Peyer's patch (tissue), 4 donors: ENCODE measurements at regions not wholly inside any gene's neighbourhood (a gene's known extent, or its start where the extent isn't known, plus 50 kb on each side); places are given as distances from the start of the nearest gene placed in this dataset.

Source experiments
- CTCF ChIP-seq, 6 experiments: fragments of 450-650 bp in 4 of 6; fragments of 200-600 bp in 2 of 6; sonication (generic) in 1 of 6; IDR thresholded peaks; one replicate each; pipeline ENCODE4 v1.5.1; 2017 to 2019; ENCODE audit warnings: antibody characterized with exemption in 6 of 6, mild to moderate bottlenecking in 3 of 6, moderate library complexity in 1 of 6
- POLR2A ChIP-seq, 2 donors: fragments of 450-650 bp; IDR thresholded peaks; one replicate each; pipeline ENCODE4 v1.5.1; 2017; ENCODE audit warnings: antibody characterized with exemption in 2 of 2, mild to moderate bottlenecking in 2 of 2, moderate library complexity in 2 of 2

GRCh38 chr22:49271831-49272230, 555.8 kb downstream of the BRD1 start:
- no peak for TF ChIP-seq CTCF (IDR thresholded peaks at IDR 0.05)
- no peak for TF ChIP-seq POLR2A (IDR thresholded peaks at IDR 0.05)
